Suprapubic skin (tissue), 3 donors: ENCODE measurements at regions not wholly inside any gene's neighbourhood (a gene's known extent, or its start where the extent isn't known, plus 50 kb on each side); places are given as distances from the start of the nearest gene placed in this dataset.

Source experiments
- CTCF ChIP-seq, 2 donors: fragments of 200-600 bp in 1 of 2; fragments of 450-650 bp in 1 of 2; sonication (generic) in 1 of 2; IDR thresholded peaks; one replicate each; pipeline ENCODE4 v1.5.1; 2016 to 2019; ENCODE audit warnings: antibody characterized with exemption in 2 of 2, mild to moderate bottlenecking in 1 of 2, moderate library complexity in 1 of 2
- EP300 ChIP-seq: sonication (generic); formaldehyde crosslinking; IDR thresholded peaks from one replicate; pipeline ENCODE4 v1.6.1; 2017; ENCODE audit warnings: antibody characterized with exemption
- POLR2A ChIP-seq, 2 donors: fragments of 450-650 bp; IDR thresholded peaks; one replicate each; pipeline ENCODE4 v1.6.1; 2017; ENCODE audit warnings: antibody characterized with exemption in 2 of 2, mild to moderate bottlenecking in 2 of 2, moderate library complexity in 2 of 2

- TF ChIP-seq CTCF (IDR thresholded peaks at IDR 0.05) (no peak), POLR2A (IDR thresholded peaks at IDR 0.05) (no peak), EP300 (no peak)
Measured at GRCh38 chr3:113136544-113136943, 74.8 kb upstream of the BOC start.
